Adrenal gland (tissue), 9 donors: ENCODE measurements at regions not wholly inside any gene's neighbourhood (a gene's known extent, or its start where the extent isn't known, plus 50 kb on each side); places are given as distances from the start of the nearest gene placed in this dataset.
A peak's percentile ranks its signal among the peaks of the same experiment; 100 is the strongest.

Experiments used
- DNase-seq, 7 donors: peaks; one replicate each; pipeline ENCODE4 v3.0.0-alpha.2; 2019 to 2020
- H3K27ac ChIP-seq, 5 donors: fragments of 200-600 bp; sonication (generic) in 4 of 5; 1 replicate in 3 of 5; 2 replicates in 2 of 5; pipeline versions ENCODE4 v1.5.1 to v1.8.0; 2016 to 2020; ENCODE audit warnings: mild to moderate bottlenecking in 1 of 5
- H3K27me3 ChIP-seq: fragments of 200-600 bp; 2 replicates; pipeline ENCODE4 v1.8.0; 2021
- H3K36me3 ChIP-seq, 2 donors: fragments of 200-600 bp; replicated peaks in 1 of 2; 1 replicate in 1 of 2; 2 replicates in 1 of 2; pipeline versions ENCODE4 v1.5.1 to v1.8.0; 2018 to 2022
- H3K4me1 ChIP-seq, 2 donors: fragments of 200-600 bp; replicated peaks in 1 of 2; 1 replicate in 1 of 2; 2 replicates in 1 of 2; pipeline versions ENCODE4 v1.5.1 to v1.8.0; 2018 to 2021
- H3K4me3 ChIP-seq, 4 donors: fragments of 200-600 bp; sonication (generic) in 3 of 4; one replicate each; pipeline ENCODE4 v1.5.1; 2016 to 2018
- H3K9me3 ChIP-seq, 3 donors: fragments of 200-600 bp; sonication (generic) in 1 of 3; replicated peaks in 1 of 3; 1 replicate in 2 of 3; 2 replicates in 1 of 3; pipeline versions ENCODE4 v1.5.1 to v1.8.0; 2016 to 2021
- CTCF ChIP-seq, 6 experiments: fragments of 450-650 bp in 4 of 6; fragments of 200-600 bp in 2 of 6; sonication (generic) in 1 of 6; IDR thresholded peaks; 1 replicate in 5 of 6; 2 replicates in 1 of 6; pipeline versions ENCODE4 v1.5.1 to v1.8.0; 2016 to 2021; ENCODE audit warnings: antibody characterized with exemption in 6 of 6, mild to moderate bottlenecking in 2 of 6, moderate library complexity in 1 of 6
- POLR2A ChIP-seq, 2 donors: fragments of 450-650 bp; IDR thresholded peaks; one replicate each; pipeline ENCODE4 v1.6.1; 2017; ENCODE audit warnings: antibody characterized with exemption in 2 of 2, mild to moderate bottlenecking in 2 of 2, moderate library complexity in 1 of 2
- WGBS, 4 donors: extraction: QIAGEN DNeasy Blood & Tissue Kit in 2 of 4; methylation state at CpG; one replicate each; pipeline versions ENCODE4 v1.1.5 to v1.1.7; 2013 to 2017; 5-methylcytosine and 5-hydroxymethylcytosine counted together
- intact Hi-C, 2 donors: fragments of 100-400 bp; cut with DNase I; formaldehyde crosslinking; loops; one replicate each; pipeline versions ENCODE4 v1.14.1 to v1.15.0; 2022 to 2023
- donor health status: healthy with polysubstance abuse.
- donor health status: Bipolar disorder and iron deficiency.
- donor health status: DM: yes; HTN: yes; CAD: no.
- donor health status: DM: no; HTN: no; CAD: no.
- donor health status: DM: no; HTN: no; CAD: no.

GRCh38 chr6:69589626-69590025 lies 207.2 kb downstream of the LMBRD1 start:
- Histone ChIP-seq H3K27ac (no peak overlapping the region), H3K4me1 (no peaks in the 10 kb centered on the region), H3K4me3 (no peak overlapping the region), H3K9me3 (no peaks in the 10 kb centered on the region), H3K27me3 (no peaks in the 10 kb centered on the region), H3K36me3 (no peaks in the 10 kb centered on the region)
- no peak for DNase-seq
- intact Hi-C loops: no loop called here
- no peak for TF ChIP-seq CTCF (IDR thresholded peaks at IDR 0.05)
- no peak for TF ChIP-seq POLR2A (IDR thresholded peaks at IDR 0.05)

GRCh38 chr6:69584913-69585729 lies 211.7 kb downstream of the LMBRD1 start:
- Histone ChIP-seq H3K9me3 (no peaks in the 10 kb centered on the region), H3K27me3 (no peaks in the 10 kb centered on the region), H3K4me1 (no peaks in the 10 kb centered on the region), H3K36me3 (no peaks in the 10 kb centered on the region), H3K4me3 (no peak overlapping the region), H3K27ac (peak overlapping the region in 1 of 5 donors; percentile 16)
- intact Hi-C loops: no loop called here
- TF ChIP-seq POLR2A (IDR thresholded peaks at IDR 0.05) (no peak), CTCF (IDR thresholded peaks at IDR 0.05) (no peak)
- peak in 1 of 7 donors; percentile 74 for DNase-seq
- WGBS, 4 donors: 25 to 33% (median 31%) methylated on average over 9 of the region's 9 CpGs

- Histone ChIP-seq H3K27ac (peak overlapping the region in 1 of 5 donors; percentile 58), H3K4me3 (no peak overlapping the region), H3K27me3 (no peaks in the 10 kb centered on the region), H3K9me3 (no peaks in the 10 kb centered on the region), H3K36me3 (no peaks in the 10 kb centered on the region), H3K4me1 (no peaks in the 10 kb centered on the region)
- intact Hi-C loops: no loop called here
- WGBS, 4 donors: 34 to 42% (median 38%) methylated on average over 2 of the region's 2 CpGs
- no peak for TF ChIP-seq POLR2A (IDR thresholded peaks at IDR 0.05)
- TF ChIP-seq CTCF (IDR thresholded peaks at IDR 0.05): no peak
- DNase-seq: no peak
Observed at GRCh38 chr6:69584536-69584912, 212.3 kb downstream of the LMBRD1 start.

- intact Hi-C loops: no loop called here
- TF ChIP-seq CTCF (IDR thresholded peaks at IDR 0.05) (no peak), POLR2A (IDR thresholded peaks at IDR 0.05) (no peak)
- H3K4me3 ChIP-seq: no peak overlapping the region
- H3K4me1 ChIP-seq: no peaks in the 10 kb centered on the region
- no peak overlapping the region for H3K27ac ChIP-seq
- H3K9me3 ChIP-seq: no peaks in the 10 kb centered on the region
- H3K36me3 ChIP-seq: no peaks in the 10 kb centered on the region
- H3K27me3 ChIP-seq: no peaks in the 10 kb centered on the region
- WGBS, 4 donors: 86 to 90% (median 87%) methylated on average over 4 of the region's 4 CpGs
- DNase-seq: no peak
Observed at GRCh38 chr6:69581581-69581980, 215.2 kb downstream of the LMBRD1 start.
